Adrenal gland (tissue), 9 donors: ENCODE measurements at regions not wholly inside any gene's neighbourhood (a gene's known extent, or its start where the extent isn't known, plus 50 kb on each side); places are given as distances from the start of the nearest gene placed in this dataset.

Experiments
- DNase-seq, 7 donors: peaks; one replicate each; pipeline ENCODE4 v3.0.0-alpha.2; 2019 to 2020
- H3K27ac ChIP-seq, 5 donors: fragments of 200-600 bp; sonication (generic) in 4 of 5; 1 replicate in 3 of 5; 2 replicates in 2 of 5; pipeline versions ENCODE4 v1.5.1 to v1.8.0; 2016 to 2020; ENCODE audit warnings: mild to moderate bottlenecking in 1 of 5
- H3K27me3 ChIP-seq: fragments of 200-600 bp; 2 replicates; pipeline ENCODE4 v1.8.0; 2021
- H3K36me3 ChIP-seq, 2 donors: fragments of 200-600 bp; replicated peaks in 1 of 2; 1 replicate in 1 of 2; 2 replicates in 1 of 2; pipeline versions ENCODE4 v1.5.1 to v1.8.0; 2018 to 2022
- H3K4me1 ChIP-seq, 2 donors: fragments of 200-600 bp; replicated peaks in 1 of 2; 1 replicate in 1 of 2; 2 replicates in 1 of 2; pipeline versions ENCODE4 v1.5.1 to v1.8.0; 2018 to 2021
- H3K4me3 ChIP-seq, 4 donors: fragments of 200-600 bp; sonication (generic) in 3 of 4; one replicate each; pipeline ENCODE4 v1.5.1; 2016 to 2018
- H3K9me3 ChIP-seq, 3 donors: fragments of 200-600 bp; sonication (generic) in 1 of 3; replicated peaks in 1 of 3; 1 replicate in 2 of 3; 2 replicates in 1 of 3; pipeline versions ENCODE4 v1.5.1 to v1.8.0; 2016 to 2021
- CTCF ChIP-seq, 6 experiments: fragments of 450-650 bp in 4 of 6; fragments of 200-600 bp in 2 of 6; sonication (generic) in 1 of 6; IDR thresholded peaks; 1 replicate in 5 of 6; 2 replicates in 1 of 6; pipeline versions ENCODE4 v1.5.1 to v1.8.0; 2016 to 2021; ENCODE audit warnings: antibody characterized with exemption in 6 of 6, mild to moderate bottlenecking in 2 of 6, moderate library complexity in 1 of 6
- POLR2A ChIP-seq, 2 donors: fragments of 450-650 bp; IDR thresholded peaks; one replicate each; pipeline ENCODE4 v1.6.1; 2017; ENCODE audit warnings: antibody characterized with exemption in 2 of 2, mild to moderate bottlenecking in 2 of 2, moderate library complexity in 1 of 2
- WGBS, 4 donors: extraction: QIAGEN DNeasy Blood & Tissue Kit in 2 of 4; methylation state at CpG; one replicate each; pipeline versions ENCODE4 v1.1.5 to v1.1.7; 2013 to 2017; 5-methylcytosine and 5-hydroxymethylcytosine counted together
- intact Hi-C, 2 donors: fragments of 100-400 bp; cut with DNase I; formaldehyde crosslinking; loops; one replicate each; pipeline versions ENCODE4 v1.14.1 to v1.15.0; 2022 to 2023
- donor health status: healthy with polysubstance abuse.
- donor health status: Bipolar disorder and iron deficiency.
- donor health status: DM: yes; HTN: yes; CAD: no.
- donor health status: DM: no; HTN: no; CAD: no.
- donor health status: DM: no; HTN: no; CAD: no.

- Histone ChIP-seq H3K9me3 (no peaks in the 10 kb centered on the region), H3K4me3 (no peak overlapping the region), H3K36me3 (no peaks in the 10 kb centered on the region), H3K27ac (no peak overlapping the region), H3K4me1 (no peaks in the 10 kb centered on the region), H3K27me3 (no peaks in the 10 kb centered on the region)
- WGBS, 4 donors, result 93 to 97% (median 94%) methylated on average over 2 of the region's 2 CpGs
- intact Hi-C loops, result no loop called here
- no peak for TF ChIP-seq POLR2A (IDR thresholded peaks at IDR 0.05)
- TF ChIP-seq CTCF (IDR thresholded peaks at IDR 0.05), result no peak
- no peak for DNase-seq
Observed at GRCh38 chr11:129292092-129292491, 83.6 kb upstream of the BARX2 start.

GRCh38 chr11:129291546-129291945, 84.1 kb upstream of the BARX2 start:
- H3K27ac ChIP-seq, result no peak overlapping the region
- WGBS, 4 donors, result 77 to 93% (median 85%) methylated on average over 5 of the region's 5 CpGs
- no peaks in the 10 kb centered on the region for H3K9me3 ChIP-seq
- intact Hi-C loops, result no loop called here
- H3K27me3 ChIP-seq, result no peaks in the 10 kb centered on the region
- no peak for DNase-seq
- H3K36me3 ChIP-seq, result no peaks in the 10 kb centered on the region
- TF ChIP-seq CTCF (IDR thresholded peaks at IDR 0.05), result no peak
- TF ChIP-seq POLR2A (IDR thresholded peaks at IDR 0.05), result no peak
- no peaks in the 10 kb centered on the region for H3K4me1 ChIP-seq
- no peak overlapping the region for H3K4me3 ChIP-seq

DNA sequence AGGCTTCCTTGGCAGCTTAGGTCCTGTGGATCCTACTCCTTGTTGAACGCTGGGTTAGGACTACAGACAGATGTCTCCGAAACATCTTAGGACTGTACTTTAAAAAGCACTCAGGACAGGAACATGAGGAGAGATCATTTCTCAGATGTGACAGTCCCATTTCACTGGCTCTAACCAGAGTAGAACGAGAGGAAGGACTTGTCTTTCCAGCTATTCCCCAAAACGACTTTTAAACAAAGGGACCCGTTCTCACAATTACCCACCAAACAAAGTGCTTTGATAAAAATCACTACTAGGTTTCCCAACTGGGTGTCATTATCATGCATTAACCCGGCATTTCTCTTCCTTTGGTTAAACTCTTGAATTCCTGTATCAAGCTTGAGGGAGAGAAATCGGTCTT, 84.7 kb upstream of the BARX2 start:
- TF ChIP-seq POLR2A (IDR thresholded peaks at IDR 0.05) (no peak), CTCF (IDR thresholded peaks at IDR 0.05) (no peak)
- Histone ChIP-seq H3K27ac (no peak overlapping the region), H3K27me3 (no peaks in the 10 kb centered on the region), H3K9me3 (no peaks in the 10 kb centered on the region), H3K36me3 (no peaks in the 10 kb centered on the region), H3K4me3 (no peak overlapping the region), H3K4me1 (no peaks in the 10 kb centered on the region)
- 71 to 82% (median 74%) methylated on average over 7 of the region's 7 CpGs for WGBS, 4 donors
- intact Hi-C loops, result no loop called here
- no peak for DNase-seq

DNA sequence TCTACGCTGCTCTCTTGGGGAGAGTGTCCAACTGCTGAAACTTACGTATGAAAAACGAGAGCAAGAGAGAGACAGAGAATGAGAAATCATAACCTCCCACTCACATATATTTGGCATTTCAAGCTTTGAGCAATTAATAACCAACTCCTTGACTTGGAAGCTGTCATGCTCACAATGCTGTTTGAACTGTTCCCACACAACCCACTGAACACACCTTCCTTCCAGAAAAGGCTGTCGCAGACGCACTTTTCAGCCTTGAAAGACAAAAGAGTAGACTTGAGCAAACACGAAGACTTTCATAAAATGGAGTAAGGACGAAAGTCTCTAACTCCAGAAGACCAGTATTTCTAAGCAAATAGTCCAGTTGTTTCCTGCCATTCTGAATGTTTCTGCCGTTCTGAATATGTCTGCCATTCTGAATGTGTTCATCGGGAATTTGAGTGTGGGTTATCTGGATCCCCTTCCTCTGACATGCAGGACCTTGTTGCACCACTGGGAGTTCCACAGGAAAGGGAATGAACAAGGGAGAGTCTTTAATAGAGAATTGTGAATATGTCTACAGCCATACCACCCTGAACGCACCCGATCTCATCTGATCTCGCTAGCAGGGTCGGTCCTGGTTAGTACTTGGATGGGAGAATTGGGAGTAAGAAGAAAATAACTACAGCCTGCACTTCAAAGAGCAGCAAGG, 86.2 kb upstream of the BARX2 start:
- WGBS, 4 donors, result 88 to 93% (median 91%) methylated on average over 13 of the region's 13 CpGs
- Histone ChIP-seq H3K4me1 (peaks cover 0 to 10% of the 10 kb centered on the region in 2 donors), H3K27me3 (no peaks in the 10 kb centered on the region), H3K4me3 (no peak overlapping the region), H3K36me3 (no peaks in the 10 kb centered on the region), H3K27ac (no peak overlapping the region), H3K9me3 (no peaks in the 10 kb centered on the region)
- no peak for DNase-seq
- intact Hi-C loops, result no loop called here
- no peak for TF ChIP-seq CTCF (IDR thresholded peaks at IDR 0.05)
- TF ChIP-seq POLR2A (IDR thresholded peaks at IDR 0.05), result no peak
